ENCODE measurements at regions not wholly inside any gene's neighbourhood (a gene's known extent, or its start where the extent isn't known, plus 50 kb on each side); places are given as distances from the start of the nearest gene placed in this dataset.

- Histone ChIP-seq H3K4me3 (no peak overlapping the region), H3K4me2 (ENCODE audit: control insufficient read depth, insufficient read depth) (no peak overlapping the region), H3K9ac (ENCODE audit: control insufficient read depth, insufficient read depth, low read length) (no peak overlapping the region), H3K4me1 (ENCODE audit: control insufficient read depth, insufficient read depth, low read length) (peaks cover 13% of the 10 kb centered on the region), H3K36me3 (ENCODE audit: control insufficient read depth in 2 of 2, insufficient read depth in 2 of 2, low read length in 1 of 2) (no peaks in the 10 kb centered on the region), H3K79me2 (ENCODE audit: control insufficient read depth, insufficient read depth, low read length) (no peaks in the 10 kb centered on the region), H2AFZ (ENCODE audit: control insufficient read depth, low read depth, low read length) (no peak overlapping the region), H4K20me1 (ENCODE audit: control insufficient read depth, insufficient read depth) (no peaks in the 10 kb centered on the region), H3K9me3 (replicated peaks; ENCODE audit: control insufficient read depth, insufficient read depth, low read length) (no peaks in the 10 kb centered on the region), H3K27me3 (replicated peaks in 1 of 2; ENCODE audit: control insufficient read depth in 2 of 2, insufficient read depth in 2 of 2, low read length in 1 of 2) (no peaks in the 10 kb centered on the region; a peak in 1 of 4 replicates), H3K27ac (ENCODE audit: control insufficient read depth, insufficient read depth) (no peak overlapping the region)
- ATAC-seq, result no peak
- 26% methylated on average over 2 of the region's 2 CpGs for WGBS (ENCODE audit: insufficient coverage, insufficient replicate concordance, low lambda C conversion rate, missing lambda C conversion rate)
- ChIA-PET POLR2A (no interaction called here), SMC1A (ENCODE audit: uncharacterized antibody, unreplicated experiment) (no interaction called here), RAD21 (ENCODE audit: unreplicated experiment) (no interaction called here), CTCF (no interaction called here)
- DNase-seq (ENCODE audit: low read depth, low spot score), result no peak
- no peak for FAIRE-seq
- BruUV-seq (replicated peaks), result no TSS peak
- intact Hi-C loops (cut with micrococcal nuclease; ENCODE audit: unreplicated experiment), result no loop called here
- TF ChIP-seq, protein P1, sequence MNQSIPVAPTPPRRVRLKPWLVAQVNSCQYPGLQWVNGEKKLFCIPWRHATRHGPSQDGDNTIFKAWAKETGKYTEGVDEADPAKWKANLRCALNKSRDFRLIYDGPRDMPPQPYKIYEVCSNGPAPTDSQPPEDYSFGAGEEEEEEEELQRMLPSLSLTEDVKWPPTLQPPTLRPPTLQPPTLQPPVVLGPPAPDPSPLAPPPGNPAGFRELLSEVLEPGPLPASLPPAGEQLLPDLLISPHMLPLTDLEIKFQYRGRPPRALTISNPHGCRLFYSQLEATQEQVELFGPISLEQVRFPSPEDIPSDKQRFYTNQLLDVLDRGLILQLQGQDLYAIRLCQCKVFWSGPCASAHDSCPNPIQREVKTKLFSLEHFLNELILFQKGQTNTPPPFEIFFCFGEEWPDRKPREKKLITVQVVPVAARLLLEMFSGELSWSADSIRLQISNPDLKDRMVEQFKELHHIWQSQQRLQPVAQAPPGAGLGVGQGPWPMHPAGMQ (IDR thresholded peaks at IDR 0.05; ENCODE audit: borderline replicate concordance), result no peak
- no peak for TF ChIP-seq DPF2 (IDR thresholded peaks at IDR 0.05)
- TF ChIP-seq WRNIP1 (IDR thresholded peaks at IDR 0.05; ENCODE audit: borderline replicate concordance, low read depth, low read length), result no peak
- TF ChIP-seq SMAD1 (IDR thresholded peaks at IDR 0.05; ENCODE audit: low read depth, partially characterized antibody), result no peak
- TF ChIP-seq, protein P2, sequence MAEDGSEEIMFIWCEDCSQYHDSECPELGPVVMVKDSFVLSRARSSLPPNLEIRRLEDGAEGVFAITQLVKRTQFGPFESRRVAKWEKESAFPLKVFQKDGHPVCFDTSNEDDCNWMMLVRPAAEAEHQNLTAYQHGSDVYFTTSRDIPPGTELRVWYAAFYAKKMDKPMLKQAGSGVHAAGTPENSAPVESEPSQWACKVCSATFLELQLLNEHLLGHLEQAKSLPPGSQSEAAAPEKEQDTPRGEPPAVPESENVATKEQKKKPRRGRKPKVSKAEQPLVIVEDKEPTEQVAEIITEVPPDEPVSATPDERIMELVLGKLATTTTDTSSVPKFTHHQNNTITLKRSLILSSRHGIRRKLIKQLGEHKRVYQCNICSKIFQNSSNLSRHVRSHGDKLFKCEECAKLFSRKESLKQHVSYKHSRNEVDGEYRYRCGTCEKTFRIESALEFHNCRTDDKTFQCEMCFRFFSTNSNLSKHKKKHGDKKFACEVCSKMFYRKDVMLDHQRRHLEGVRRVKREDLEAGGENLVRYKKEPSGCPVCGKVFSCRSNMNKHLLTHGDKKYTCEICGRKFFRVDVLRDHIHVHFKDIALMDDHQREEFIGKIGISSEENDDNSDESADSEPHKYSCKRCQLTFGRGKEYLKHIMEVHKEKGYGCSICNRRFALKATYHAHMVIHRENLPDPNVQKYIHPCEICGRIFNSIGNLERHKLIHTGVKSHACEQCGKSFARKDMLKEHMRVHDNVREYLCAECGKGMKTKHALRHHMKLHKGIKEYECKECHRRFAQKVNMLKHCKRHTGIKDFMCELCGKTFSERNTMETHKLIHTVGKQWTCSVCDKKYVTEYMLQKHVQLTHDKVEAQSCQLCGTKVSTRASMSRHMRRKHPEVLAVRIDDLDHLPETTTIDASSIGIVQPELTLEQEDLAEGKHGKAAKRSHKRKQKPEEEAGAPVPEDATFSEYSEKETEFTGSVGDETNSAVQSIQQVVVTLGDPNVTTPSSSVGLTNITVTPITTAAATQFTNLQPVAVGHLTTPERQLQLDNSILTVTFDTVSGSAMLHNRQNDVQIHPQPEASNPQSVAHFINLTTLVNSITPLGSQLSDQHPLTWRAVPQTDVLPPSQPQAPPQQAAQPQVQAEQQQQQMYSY (CRISPR knock-in tag; IDR thresholded peaks at IDR 0.05), result no peak
- no peak for TF ChIP-seq GATAD2B (conservative IDR thresholded peaks at IDR 0.05; ENCODE audit: low read depth)
- TF ChIP-seq MEF2A (IDR thresholded peaks at IDR 0.05; ENCODE audit: insufficient read depth, low read depth, low read length), result no peak
- no peak for TF ChIP-seq SMC3 (IDR thresholded peaks at IDR 0.05; ENCODE audit: borderline replicate concordance, low read length)
- no peak for TF ChIP-seq ATF7 (IDR thresholded peaks at IDR 0.05; ENCODE audit: low read depth)
- TF ChIP-seq NRF1 (conservative IDR thresholded peaks at IDR 0.05; ENCODE audit: low read depth, low read length), result no peak
- TF ChIP-seq ASH2L (IDR thresholded peaks at IDR 0.05; ENCODE audit: borderline replicate concordance, low read depth), result no peak
- in situ Hi-C loops (cut with MboI), result no loop called here
Observed at GRCh38 chr5:172535108-172535445, 80.8 kb upstream of the SH3PXD2B start.

Measured in GM12878 (cell line).